SK-N-SH (cell line): ENCODE measurements at regions not wholly inside any gene's neighbourhood (a gene's known extent, or its start where the extent isn't known, plus 50 kb on each side); places are given as distances from the start of the nearest gene placed in this dataset.

ENCODE experiments used
- CTCF ChIA-PET: fragments of 300-600, 350-600 bp; formaldehyde crosslinking; extraction: SDS; loops from one replicate; lab custom pipeline; 2021; lab: Yijun Ruan, JAX
- POLR2A ChIA-PET: fragments of 350-600 bp; sonication (Branson Sonifier 250); formaldehyde crosslinking; extraction: SDS; loops from one replicate; lab custom pipeline; 2020; ENCODE audit warnings: antibody characterized with exemption, inconsistent platforms; lab: Yijun Ruan, JAX
- DNase-seq: peaks from one replicate; pipeline ENCODE4 v3.0.0; 2012
- H2AFZ ChIP-seq: fragments of 200-600 bp; sonication (generic); 2 replicates; pipeline ENCODE4 v1.8.1; 2016; ENCODE audit warnings: antibody characterized with exemption, mild to moderate bottlenecking, low read depth
- H3F3A ChIP-seq: fragments of 200-600 bp; sonication (generic); replicated peaks from 2 replicates; pipeline ENCODE3; 2016; ENCODE audit warnings: antibody characterized with exemption, mild to moderate bottlenecking; ENCODE audit not compliant: insufficient read depth
- H3K27ac ChIP-seq, 2 experiments: fragments of 200-500 bp in 1 of 2; fragments of 200-600 bp in 1 of 2; sonication (Bioruptor generic) in 1 of 2; sonication (generic), shearing (Covaris generic) in 1 of 2; 2 replicates each; pipeline versions ENCODE4 v1.5.1 to v1.6.1; 2014 to 2016; ENCODE audit warnings: low read depth in 2 of 2, inconsistent platforms in 1 of 2, low read length in 1 of 2, mild to moderate bottlenecking in 1 of 2, mixed read lengths in 1 of 2
- H3K27me3 ChIP-seq: fragments of 200-600 bp; sonication (generic), shearing (Covaris generic); 2 replicates; pipeline ENCODE4 v1.6.1; 2016; ENCODE audit warnings: mixed run types; ENCODE audit not compliant: insufficient read depth
- H3K36me3 ChIP-seq, 2 experiments: fragments of 200-500 bp in 1 of 2; fragments of 200-600 bp in 1 of 2; sonication (Bioruptor generic) in 1 of 2; sonication (generic) in 1 of 2; replicated peaks in 1 of 2; 2 replicates each; pipeline versions ENCODE3 to v1.5.1; 2014 to 2016; ENCODE audit warnings: low read length in 1 of 2, mild to moderate bottlenecking in 1 of 2; ENCODE audit not compliant: insufficient read depth in 2 of 2, control insufficient read depth in 1 of 2
- H3K4me1 ChIP-seq, 2 experiments: fragments of 200-500 bp in 1 of 2; fragments of 200-600 bp in 1 of 2; sonication (Bioruptor generic) in 1 of 2; sonication (generic), shearing (Covaris generic) in 1 of 2; 2 replicates each; pipeline versions ENCODE4 v1.5.1 to v1.6.1; 2014 to 2016; ENCODE audit warnings: low read depth in 1 of 2, low read length in 1 of 2, mixed run types in 1 of 2; ENCODE audit not compliant: insufficient read depth in 2 of 2, control insufficient read depth in 1 of 2
- H3K4me2 ChIP-seq: fragments of 200-600 bp; sonication (generic), shearing (Covaris generic); 2 replicates; pipeline ENCODE4 v1.6.1; 2017; ENCODE audit warnings: mixed run types
- H3K4me3 ChIP-seq, 2 experiments: fragments of 200-500 bp in 1 of 2; fragments of 200-600 bp in 1 of 2; sonication (Bioruptor generic) in 1 of 2; sonication (generic), shearing (Covaris generic) in 1 of 2; 2 replicates each; pipeline versions ENCODE4 v1.5.1 to v1.8.1; 2014 to 2016; ENCODE audit warnings: low read depth in 2 of 2, inconsistent platforms in 1 of 2, low read length in 1 of 2, mild to moderate bottlenecking in 1 of 2, mixed read lengths in 1 of 2, moderate library complexity in 1 of 2
- H3K79me2 ChIP-seq: fragments of 200-600 bp; sonication (generic); 2 replicates; pipeline ENCODE4 v1.8.1; 2017; ENCODE audit warnings: mild to moderate bottlenecking; ENCODE audit not compliant: insufficient read depth
- H3K9ac ChIP-seq: fragments of 200-600 bp; sonication (generic); 2 replicates; pipeline ENCODE4 v1.6.1; 2017; ENCODE audit warnings: mixed run types
- H3K9me2 ChIP-seq: fragments of 200-600 bp; sonication (generic); 2 replicates; pipeline ENCODE4 v1.6.1; 2017; ENCODE audit warnings: mixed run types
- H3K9me3 ChIP-seq: fragments of 200-600 bp; sonication (generic); 2 replicates; pipeline ENCODE4 v1.6.1; 2017; ENCODE audit warnings: mixed run types, mild to moderate bottlenecking, moderate library complexity
- H4K20me1 ChIP-seq: fragments of 200-600 bp; sonication (generic); 2 replicates; pipeline ENCODE4 v1.6.1; 2017; ENCODE audit warnings: mild to moderate bottlenecking, mixed run types; ENCODE audit not compliant: insufficient read depth
- EZH2phosphoT487 ChIP-seq: fragments of 200-600 bp; sonication (generic); IDR thresholded peaks from 2 replicates; pipeline ENCODE4 v1.6.1; 2017; ENCODE audit warnings: low read depth, mixed run types, mild to moderate bottlenecking, antibody characterized with exemption, moderate library complexity, borderline replicate concordance
- FOXJ3 ChIP-seq: sonication (generic); formaldehyde crosslinking; IDR thresholded peaks from 2 replicates; pipeline ENCODE4 v1.5.1; 2020; ENCODE audit warnings: mild to moderate bottlenecking, missing genetic modification reagents
- GATA2 ChIP-seq: sonication (generic); formaldehyde crosslinking; IDR thresholded peaks from 2 replicates; pipeline ENCODE4 v1.5.0; 2020; ENCODE audit warnings: mild to moderate bottlenecking, missing genetic modification reagents
- JUND ChIP-seq: IDR thresholded peaks from 2 replicates; pipeline ENCODE4 v1.4.0; 2012
- MXI1 ChIP-seq: IDR thresholded peaks from 2 replicates; pipeline ENCODE4 v1.6.1; 2012; ENCODE audit warnings: mild to moderate bottlenecking, low read depth, low read length, improper control_type of control experiment
- NFIC ChIP-seq: IDR thresholded peaks from 2 replicates; pipeline ENCODE4 v1.4.0; 2012; ENCODE audit warnings: borderline replicate concordance
- NRF1 ChIP-seq: IDR thresholded peaks from 2 replicates; pipeline ENCODE4 v1.6.1; 2012; ENCODE audit warnings: low read depth, mild to moderate bottlenecking, low read length
- RXRA ChIP-seq: IDR thresholded peaks from 2 replicates; pipeline ENCODE4 v1.4.0; 2012; ENCODE audit warnings: low read depth, mild to moderate bottlenecking, borderline replicate concordance
- TAF1 ChIP-seq: IDR thresholded peaks from 2 replicates; pipeline ENCODE4 v1.6.1; 2012; ENCODE audit warnings: low read depth, mild to moderate bottlenecking, low read length, moderate library complexity, borderline replicate concordance
- TEAD4 ChIP-seq: IDR thresholded peaks from 2 replicates; pipeline ENCODE4 v1.4.0; 2012; ENCODE audit warnings: mild to moderate bottlenecking, borderline replicate concordance; ENCODE audit not compliant: insufficient read depth
- YY1 ChIP-seq: IDR thresholded peaks from 2 replicates; pipeline ENCODE4 v1.4.0; 2012; ENCODE audit warnings: low read depth, mild to moderate bottlenecking
- WGBS: methylation state at CpG from one replicate; pipeline ENCODE4 v1.1.6; 2017; ENCODE audit warnings: low lambda C conversion rate; 5-methylcytosine and 5-hydroxymethylcytosine counted together
- TF ChIP-seq, protein P1 (sequence below): fragments of 150-350 bp; IDR thresholded peaks from 2 replicates; pipeline ENCODE4 v1.6.1; 2016; ENCODE audit warnings: mild to moderate bottlenecking, low read depth, low read length
- TF ChIP-seq, protein P2 (sequence below): IDR thresholded peaks from 2 replicates; pipeline ENCODE4 v1.4.0; 2012; ENCODE audit warnings: low read depth, borderline replicate concordance
- TF ChIP-seq, protein P3 (sequence below): IDR thresholded peaks from 2 replicates; pipeline ENCODE4 v1.6.1; 2012; ENCODE audit warnings: mild to moderate bottlenecking, low read depth, low read length, moderate library complexity
- TF ChIP-seq, protein P4 (sequence below): IDR thresholded peaks from 2 replicates; pipeline ENCODE4; 2012
- TF ChIP-seq, protein P5 (sequence below): IDR thresholded peaks from 2 replicates; pipeline ENCODE4 v1.4.0; 2012; ENCODE audit warnings: low read depth
- TF ChIP-seq, protein P6 (sequence below): IDR thresholded peaks from 2 replicates; pipeline ENCODE4 v1.4.0; 2012; ENCODE audit warnings: low read depth, borderline replicate concordance

DNA sequence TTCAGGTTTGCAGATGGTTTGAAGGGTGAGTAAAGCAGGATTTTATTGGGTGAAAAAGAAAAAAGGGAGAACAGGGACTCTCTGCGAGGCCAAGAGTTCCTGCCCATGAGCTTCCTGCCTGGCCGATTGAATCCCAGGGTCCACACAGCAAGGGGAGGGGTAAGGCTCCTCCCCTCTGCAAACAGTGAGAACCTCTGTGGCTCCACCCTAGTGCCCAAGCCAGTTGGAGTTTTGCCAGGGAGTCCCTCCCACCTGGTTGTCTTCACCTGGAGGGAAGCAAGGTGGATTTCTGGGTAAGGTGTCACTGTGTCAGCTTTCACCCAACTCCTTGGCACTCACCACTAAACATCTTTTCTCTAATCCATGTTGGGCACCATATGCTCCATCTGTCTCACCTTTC, 70.9 kb downstream of the PDHA2 start:
- Histone ChIP-seq H3K9ac (no peak overlapping the region), H3K9me3 (no peaks in the 10 kb centered on the region), H3K36me3 (no peaks in the 10 kb centered on the region), H3K4me2 (no peak overlapping the region), H3K79me2 (no peaks in the 10 kb centered on the region), H3K27me3 (no peaks in the 10 kb centered on the region), H3K27ac (no peak overlapping the region), H3F3A (no peaks in the 10 kb centered on the region), H2AFZ (no peak overlapping the region), H3K4me3 (no peak overlapping the region), H4K20me1 (no peaks in the 10 kb centered on the region), H3K4me1 (no peaks in the 10 kb centered on the region), H3K9me2 (no peaks in the 10 kb centered on the region)
- TF ChIP-seq GATA2 (CRISPR knock-in tag) (no peak), FOXJ3 (CRISPR knock-in tag) (no peak), EZH2phosphoT487 (no peak), YY1 (no peak), TEAD4 (no peak), NFIC (no peak), MXI1 (no peak), NRF1 (no peak), RXRA (no peak)
- TF ChIP-seq, protein P1, sequence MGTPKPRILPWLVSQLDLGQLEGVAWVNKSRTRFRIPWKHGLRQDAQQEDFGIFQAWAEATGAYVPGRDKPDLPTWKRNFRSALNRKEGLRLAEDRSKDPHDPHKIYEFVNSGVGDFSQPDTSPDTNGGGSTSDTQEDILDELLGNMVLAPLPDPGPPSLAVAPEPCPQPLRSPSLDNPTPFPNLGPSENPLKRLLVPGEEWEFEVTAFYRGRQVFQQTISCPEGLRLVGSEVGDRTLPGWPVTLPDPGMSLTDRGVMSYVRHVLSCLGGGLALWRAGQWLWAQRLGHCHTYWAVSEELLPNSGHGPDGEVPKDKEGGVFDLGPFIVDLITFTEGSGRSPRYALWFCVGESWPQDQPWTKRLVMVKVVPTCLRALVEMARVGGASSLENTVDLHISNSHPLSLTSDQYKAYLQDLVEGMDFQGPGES = no peak
- TF ChIP-seq, protein P2, sequence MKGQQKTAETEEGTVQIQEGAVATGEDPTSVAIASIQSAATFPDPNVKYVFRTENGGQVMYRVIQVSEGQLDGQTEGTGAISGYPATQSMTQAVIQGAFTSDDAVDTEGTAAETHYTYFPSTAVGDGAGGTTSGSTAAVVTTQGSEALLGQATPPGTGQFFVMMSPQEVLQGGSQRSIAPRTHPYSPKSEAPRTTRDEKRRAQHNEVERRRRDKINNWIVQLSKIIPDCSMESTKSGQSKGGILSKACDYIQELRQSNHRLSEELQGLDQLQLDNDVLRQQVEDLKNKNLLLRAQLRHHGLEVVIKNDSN = no peak
- TF ChIP-seq, protein P3, sequence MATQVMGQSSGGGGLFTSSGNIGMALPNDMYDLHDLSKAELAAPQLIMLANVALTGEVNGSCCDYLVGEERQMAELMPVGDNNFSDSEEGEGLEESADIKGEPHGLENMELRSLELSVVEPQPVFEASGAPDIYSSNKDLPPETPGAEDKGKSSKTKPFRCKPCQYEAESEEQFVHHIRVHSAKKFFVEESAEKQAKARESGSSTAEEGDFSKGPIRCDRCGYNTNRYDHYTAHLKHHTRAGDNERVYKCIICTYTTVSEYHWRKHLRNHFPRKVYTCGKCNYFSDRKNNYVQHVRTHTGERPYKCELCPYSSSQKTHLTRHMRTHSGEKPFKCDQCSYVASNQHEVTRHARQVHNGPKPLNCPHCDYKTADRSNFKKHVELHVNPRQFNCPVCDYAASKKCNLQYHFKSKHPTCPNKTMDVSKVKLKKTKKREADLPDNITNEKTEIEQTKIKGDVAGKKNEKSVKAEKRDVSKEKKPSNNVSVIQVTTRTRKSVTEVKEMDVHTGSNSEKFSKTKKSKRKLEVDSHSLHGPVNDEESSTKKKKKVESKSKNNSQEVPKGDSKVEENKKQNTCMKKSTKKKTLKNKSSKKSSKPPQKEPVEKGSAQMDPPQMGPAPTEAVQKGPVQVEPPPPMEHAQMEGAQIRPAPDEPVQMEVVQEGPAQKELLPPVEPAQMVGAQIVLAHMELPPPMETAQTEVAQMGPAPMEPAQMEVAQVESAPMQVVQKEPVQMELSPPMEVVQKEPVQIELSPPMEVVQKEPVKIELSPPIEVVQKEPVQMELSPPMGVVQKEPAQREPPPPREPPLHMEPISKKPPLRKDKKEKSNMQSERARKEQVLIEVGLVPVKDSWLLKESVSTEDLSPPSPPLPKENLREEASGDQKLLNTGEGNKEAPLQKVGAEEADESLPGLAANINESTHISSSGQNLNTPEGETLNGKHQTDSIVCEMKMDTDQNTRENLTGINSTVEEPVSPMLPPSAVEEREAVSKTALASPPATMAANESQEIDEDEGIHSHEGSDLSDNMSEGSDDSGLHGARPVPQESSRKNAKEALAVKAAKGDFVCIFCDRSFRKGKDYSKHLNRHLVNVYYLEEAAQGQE = no peak
- WGBS = 78% methylated on average over 2 of the region's 2 CpGs
- POLR2A ChIA-PET = no interaction called here
- no peak for DNase-seq
- CTCF ChIA-PET = no interaction called here

DNA sequence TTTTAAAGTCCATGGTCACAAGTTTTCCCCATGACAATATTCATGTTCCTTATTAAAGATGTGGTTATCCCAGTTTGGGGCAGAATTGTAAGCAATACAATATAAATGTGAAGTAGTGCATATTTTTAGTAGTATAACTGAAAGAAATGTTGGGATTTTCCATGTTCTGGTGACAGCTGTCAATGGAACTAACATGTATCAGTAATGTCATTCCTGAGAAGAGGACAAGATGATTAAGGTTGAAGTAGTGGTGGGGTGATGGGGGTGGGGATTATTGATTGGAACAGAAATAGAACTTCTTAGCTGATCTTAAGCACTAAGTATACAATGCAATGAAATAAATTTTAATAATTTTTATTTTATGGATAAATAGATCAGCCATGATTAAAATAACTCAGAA, 81.6 kb downstream of the PDHA2 start:
- ChIA-PET CTCF (no interaction called here), POLR2A (no interaction called here)
- no peaks in the 10 kb centered on the region for H3K79me2 ChIP-seq
- H3K9me3 ChIP-seq = no peaks in the 10 kb centered on the region; the same call in 1 of the 2 replicates
- H3K4me2 ChIP-seq = no peak overlapping the region
- H4K20me1 ChIP-seq = no peaks in the 10 kb centered on the region
- no peak for DNase-seq
- no peak overlapping the region for H3K9ac ChIP-seq
- no peaks in the 10 kb centered on the region for H3K9me2 ChIP-seq
- no peaks in the 10 kb centered on the region for H3K4me1 ChIP-seq
- no peaks in the 10 kb centered on the region for H3F3A ChIP-seq
- H2AFZ ChIP-seq = no peak overlapping the region
- H3K4me3 ChIP-seq = no peak overlapping the region
- H3K27ac ChIP-seq = no peak overlapping the region
- H3K36me3 ChIP-seq = no peaks in the 10 kb centered on the region
- no peaks in the 10 kb centered on the region for H3K27me3 ChIP-seq
- TF ChIP-seq, protein P4, sequence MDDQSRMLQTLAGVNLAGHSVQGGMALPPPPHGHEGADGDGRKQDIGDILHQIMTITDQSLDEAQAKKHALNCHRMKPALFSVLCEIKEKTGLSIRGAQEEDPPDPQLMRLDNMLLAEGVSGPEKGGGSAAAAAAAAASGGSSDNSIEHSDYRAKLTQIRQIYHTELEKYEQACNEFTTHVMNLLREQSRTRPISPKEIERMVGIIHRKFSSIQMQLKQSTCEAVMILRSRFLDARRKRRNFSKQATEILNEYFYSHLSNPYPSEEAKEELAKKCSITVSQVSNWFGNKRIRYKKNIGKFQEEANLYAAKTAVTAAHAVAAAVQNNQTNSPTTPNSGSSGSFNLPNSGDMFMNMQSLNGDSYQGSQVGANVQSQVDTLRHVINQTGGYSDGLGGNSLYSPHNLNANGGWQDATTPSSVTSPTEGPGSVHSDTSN = no peak
- TF ChIP-seq JUND = no peak
- TF ChIP-seq, protein P5, sequence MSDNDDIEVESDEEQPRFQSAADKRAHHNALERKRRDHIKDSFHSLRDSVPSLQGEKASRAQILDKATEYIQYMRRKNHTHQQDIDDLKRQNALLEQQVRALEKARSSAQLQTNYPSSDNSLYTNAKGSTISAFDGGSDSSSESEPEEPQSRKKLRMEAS = no peak
- TF ChIP-seq, protein P2 = no peak
- TF ChIP-seq EZH2phosphoT487 = no peak
- TF ChIP-seq, protein P6, sequence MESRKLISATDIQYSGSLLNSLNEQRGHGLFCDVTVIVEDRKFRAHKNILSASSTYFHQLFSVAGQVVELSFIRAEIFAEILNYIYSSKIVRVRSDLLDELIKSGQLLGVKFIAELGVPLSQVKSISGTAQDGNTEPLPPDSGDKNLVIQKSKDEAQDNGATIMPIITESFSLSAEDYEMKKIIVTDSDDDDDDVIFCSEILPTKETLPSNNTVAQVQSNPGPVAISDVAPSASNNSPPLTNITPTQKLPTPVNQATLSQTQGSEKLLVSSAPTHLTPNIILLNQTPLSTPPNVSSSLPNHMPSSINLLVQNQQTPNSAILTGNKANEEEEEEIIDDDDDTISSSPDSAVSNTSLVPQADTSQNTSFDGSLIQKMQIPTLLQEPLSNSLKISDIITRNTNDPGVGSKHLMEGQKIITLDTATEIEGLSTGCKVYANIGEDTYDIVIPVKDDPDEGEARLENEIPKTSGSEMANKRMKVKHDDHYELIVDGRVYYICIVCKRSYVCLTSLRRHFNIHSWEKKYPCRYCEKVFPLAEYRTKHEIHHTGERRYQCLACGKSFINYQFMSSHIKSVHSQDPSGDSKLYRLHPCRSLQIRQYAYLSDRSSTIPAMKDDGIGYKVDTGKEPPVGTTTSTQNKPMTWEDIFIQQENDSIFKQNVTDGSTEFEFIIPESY = no peak
- TF ChIP-seq TAF1 = no peak
